Smooth muscle cell (in vitro differentiated cells): ENCODE measurements at regions not wholly inside any gene's neighbourhood (a gene's known extent, or its start where the extent isn't known, plus 50 kb on each side); places are given as distances from the start of the nearest gene placed in this dataset.

Source experiments
- DNase-seq: peaks from one replicate; lab custom pipeline; 2025; ENCODE audit not compliant: unreplicated experiment; lab: John Stamatoyannopoulos, UW
- H2AFZ ChIP-seq: fragments of 200-600 bp; sonication (generic); 2 replicates; pipeline ENCODE4 v1.6.0; 2016; ENCODE audit warnings: antibody characterized with exemption, low read depth, mild to moderate bottlenecking
- H3F3A ChIP-seq: fragments of 200-600 bp; sonication (generic); 2 replicates; pipeline ENCODE4 v1.6.0; 2017; ENCODE audit warnings: antibody characterized with exemption, low read depth
- H3K27ac ChIP-seq: fragments of 200-600 bp; sonication (generic); 2 replicates; pipeline ENCODE4 v1.5.1; 2016; ENCODE audit warnings: low read depth, mild to moderate bottlenecking
- H3K27me3 ChIP-seq: fragments of 200-600 bp; sonication (generic); 2 replicates; pipeline ENCODE4 v1.6.1; 2016; ENCODE audit warnings: low read depth, mild to moderate bottlenecking
- H3K36me3 ChIP-seq: fragments of 200-600 bp; sonication (generic); 2 replicates; pipeline ENCODE4 v1.5.1; 2016; ENCODE audit warnings: low read depth
- H3K4me1 ChIP-seq: fragments of 200-600 bp; sonication (generic); 2 replicates; pipeline ENCODE4 v1.5.1; 2016; ENCODE audit warnings: low read depth
- H3K4me2 ChIP-seq: fragments of 200-600 bp; sonication (generic); 2 replicates; pipeline ENCODE4 v1.6.0; 2016; ENCODE audit warnings: mild to moderate bottlenecking
- H3K4me3 ChIP-seq: fragments of 200-600 bp; sonication (generic); 2 replicates; pipeline ENCODE4 v1.5.1; 2016; ENCODE audit warnings: mild to moderate bottlenecking
- H3K79me2 ChIP-seq: fragments of 200-600 bp; sonication (generic); 2 replicates; pipeline ENCODE4 v1.6.0; 2016; ENCODE audit warnings: low read depth, mild to moderate bottlenecking
- H3K9ac ChIP-seq: fragments of 200-600 bp; sonication (generic); 2 replicates; pipeline ENCODE4 v1.6.0; 2016; ENCODE audit warnings: low read depth
- H3K9me3 ChIP-seq: fragments of 200-600 bp; sonication (generic); replicated peaks from 2 replicates; pipeline ENCODE4 v1.5.1; 2016; ENCODE audit warnings: low read depth
- H4K20me1 ChIP-seq: fragments of 200-600 bp; sonication (generic); 2 replicates; pipeline ENCODE4 v1.6.0; 2016; ENCODE audit warnings: low read depth
- WGBS: methylation state at CpG from one replicate; pipeline ENCODE4 v1.1.7; 2016; ENCODE audit warnings: low lambda C conversion rate; 5-methylcytosine and 5-hydroxymethylcytosine counted together
- TF ChIP-seq, protein P1 (sequence below): fragments of 200-600 bp; sonication (generic); IDR thresholded peaks from 2 replicates; pipeline ENCODE4 v1.5.1; 2017; ENCODE audit warnings: borderline replicate concordance, mild to moderate bottlenecking, antibody characterized with exemption; ENCODE audit not compliant: insufficient read depth, poor library complexity, severe bottlenecking

GRCh38 chr14:104396682-104397470 is 182.7 kb upstream of the C14orf180 start:
- Histone ChIP-seq H4K20me1 (no peaks in the 10 kb centered on the region), H3F3A (no peaks in the 10 kb centered on the region), H3K27ac (no peak overlapping the region), H3K4me1 (no peaks in the 10 kb centered on the region), H3K4me2 (no peak overlapping the region), H3K4me3 (no peak overlapping the region), H3K27me3 (no peaks in the 10 kb centered on the region), H3K79me2 (no peaks in the 10 kb centered on the region), H2AFZ (no peak overlapping the region), H3K9me3 (peaks cover 5% of the 10 kb centered on the region), H3K36me3 (no peaks in the 10 kb centered on the region), H3K9ac (no peak overlapping the region)
- DNase-seq = no peak
- TF ChIP-seq, protein P1, sequence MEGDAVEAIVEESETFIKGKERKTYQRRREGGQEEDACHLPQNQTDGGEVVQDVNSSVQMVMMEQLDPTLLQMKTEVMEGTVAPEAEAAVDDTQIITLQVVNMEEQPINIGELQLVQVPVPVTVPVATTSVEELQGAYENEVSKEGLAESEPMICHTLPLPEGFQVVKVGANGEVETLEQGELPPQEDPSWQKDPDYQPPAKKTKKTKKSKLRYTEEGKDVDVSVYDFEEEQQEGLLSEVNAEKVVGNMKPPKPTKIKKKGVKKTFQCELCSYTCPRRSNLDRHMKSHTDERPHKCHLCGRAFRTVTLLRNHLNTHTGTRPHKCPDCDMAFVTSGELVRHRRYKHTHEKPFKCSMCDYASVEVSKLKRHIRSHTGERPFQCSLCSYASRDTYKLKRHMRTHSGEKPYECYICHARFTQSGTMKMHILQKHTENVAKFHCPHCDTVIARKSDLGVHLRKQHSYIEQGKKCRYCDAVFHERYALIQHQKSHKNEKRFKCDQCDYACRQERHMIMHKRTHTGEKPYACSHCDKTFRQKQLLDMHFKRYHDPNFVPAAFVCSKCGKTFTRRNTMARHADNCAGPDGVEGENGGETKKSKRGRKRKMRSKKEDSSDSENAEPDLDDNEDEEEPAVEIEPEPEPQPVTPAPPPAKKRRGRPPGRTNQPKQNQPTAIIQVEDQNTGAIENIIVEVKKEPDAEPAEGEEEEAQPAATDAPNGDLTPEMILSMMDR = no peak
- WGBS = 94% methylated on average over 17 of the region's 17 CpGs

DNA sequence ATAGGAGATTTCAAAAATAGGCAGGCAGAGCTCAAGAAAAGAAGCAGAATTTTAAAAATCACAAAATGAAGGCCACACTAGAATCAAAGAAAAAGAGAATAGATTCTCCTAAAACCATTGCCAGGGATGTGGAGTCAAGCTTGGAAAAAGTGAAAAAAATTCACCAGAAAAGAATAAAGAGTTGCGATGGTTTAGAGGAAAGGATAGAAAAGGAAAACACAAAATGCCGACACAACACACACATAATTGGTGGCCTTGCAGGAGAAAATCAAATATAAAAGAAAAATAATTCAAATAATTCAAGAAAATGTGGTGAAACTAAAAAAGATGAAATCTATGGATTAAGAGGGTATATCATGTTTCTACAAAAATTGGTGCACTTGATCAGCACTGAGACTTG is 181.6 kb upstream of the C14orf180 start:
- H2AFZ ChIP-seq = no peak overlapping the region
- no peaks in the 10 kb centered on the region for H3K36me3 ChIP-seq
- no peak overlapping the region for H3K9ac ChIP-seq
- H3K4me2 ChIP-seq = no peak overlapping the region
- TF ChIP-seq, protein P1 = no peak
- H3K4me3 ChIP-seq = no peak overlapping the region
- DNase-seq = no peak
- 97% methylated on average over 2 of the region's 2 CpGs for WGBS
- H3K27ac ChIP-seq = no peak overlapping the region
- H3K27me3 ChIP-seq = no peaks in the 10 kb centered on the region
- H3K9me3 ChIP-seq = peaks cover 5% of the 10 kb centered on the region
- H4K20me1 ChIP-seq = no peaks in the 10 kb centered on the region
- no peaks in the 10 kb centered on the region for H3K4me1 ChIP-seq
- no peaks in the 10 kb centered on the region for H3K79me2 ChIP-seq
- H3F3A ChIP-seq = no peaks in the 10 kb centered on the region

DNA sequence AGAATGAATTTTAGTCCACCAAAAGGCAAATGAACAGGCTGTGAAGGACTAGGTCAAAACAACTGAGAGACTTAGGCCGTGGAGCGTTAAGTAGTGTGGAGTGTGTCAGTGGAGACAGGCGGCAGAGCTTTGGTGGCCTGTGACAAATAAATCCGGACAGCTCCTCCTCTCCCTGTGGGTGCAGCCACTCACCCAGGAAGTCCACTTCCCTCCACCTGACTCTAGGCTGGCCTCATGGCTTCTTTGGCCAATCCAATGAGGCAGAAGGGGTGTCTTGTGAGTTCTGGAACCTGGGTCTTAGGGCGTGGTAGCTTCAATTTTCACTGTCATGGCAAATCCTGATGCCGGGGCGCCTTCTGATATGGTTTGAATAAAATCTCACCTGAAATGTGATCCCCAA is 180.9 kb upstream of the C14orf180 start:
- Histone ChIP-seq H3K4me1 (no peaks in the 10 kb centered on the region), H4K20me1 (no peaks in the 10 kb centered on the region), H3K27me3 (no peaks in the 10 kb centered on the region), H3K9ac (no peak overlapping the region), H3K9me3 (peaks cover 5% of the 10 kb centered on the region), H3K4me2 (no peak overlapping the region), H3K79me2 (no peaks in the 10 kb centered on the region), H3K27ac (no peak overlapping the region), H2AFZ (no peak overlapping the region), H3K4me3 (no peak overlapping the region), H3K36me3 (no peaks in the 10 kb centered on the region), H3F3A (no peaks in the 10 kb centered on the region)
- TF ChIP-seq, protein P1 = no peak
- DNase-seq = no peak
- WGBS = 83% methylated on average over 7 of the region's 7 CpGs
